GM20000 (cell line): ENCODE measurements at regions not wholly inside any gene's neighbourhood (a gene's known extent, or its start where the extent isn't known, plus 50 kb on each side); places are given as distances from the start of the nearest gene placed in this dataset.
A peak's percentile ranks its signal among the peaks of the same experiment; 100 is the strongest.

Experiments used
- DNase-seq: peaks from one replicate; pipeline ENCODE4 v3.0.0; 2012; ENCODE audit warnings: low spot score
- CTCF ChIP-seq: IDR thresholded peaks from 2 replicates; pipeline ENCODE4 v1.5.1; 2012; ENCODE audit warnings: mild to moderate bottlenecking, control low read depth; ENCODE audit errors: extremely low read depth, missing control alignments

- no peak for DNase-seq
- no peak for TF ChIP-seq CTCF
Measured at GRCh38 chr1:199220031-199220430, 581.2 kb downstream of the PTPRC start.

GRCh38 chr1:199221371-199222150 is 582.7 kb downstream of the PTPRC start:
- DNase-seq: no peak
- no peak for TF ChIP-seq CTCF

- TF ChIP-seq CTCF: no peak
- DNase-seq: no peak
Measured at GRCh38 chr1:199223936-199224335, 585.1 kb downstream of the PTPRC start.

- peak; percentile 24 for DNase-seq
- TF ChIP-seq CTCF: no peak
Measured at GRCh38 chr1:199226163-199226562, 587.3 kb downstream of the PTPRC start.

- DNase-seq: no peak
- TF ChIP-seq CTCF: no peak
Measured at GRCh38 chr1:199242147-199242546, 603.3 kb downstream of the PTPRC start.

GRCh38 chr1:199242601-199243000 is 603.8 kb downstream of the PTPRC start:
- no peak for TF ChIP-seq CTCF
- no peak for DNase-seq

- peak; percentile 95 for TF ChIP-seq CTCF
- peak; percentile 75 for DNase-seq
Measured at GRCh38 chr1:199243423-199244061, 604.7 kb downstream of the PTPRC start.
